ENCODE measurements at regions not wholly inside any gene's neighbourhood (a gene's known extent, or its start where the extent isn't known, plus 50 kb on each side); places are given as distances from the start of the nearest gene placed in this dataset.

GRCh38 chr21:24259241-24259640 lies 1348.0 kb downstream of the MRPL39 start:
- DNase-seq = no peak
- in situ Hi-C loops (cut with MboI; ENCODE audit: low pct_ligation_motif_present in 1 of 4, low pct_unique_long_range_greater_than_20kb in 1 of 4, low sequenced_read_pairs in 3 of 4) = no loop called here
- WGBS, 2 donors (ENCODE audit: low coverage in 1 of 2) = 67 to 86% methylated on average over 1 of the region's 1 CpG
- Histone ChIP-seq H3K27ac (no peak overlapping the region), H3K27me3 (no peaks in the 10 kb centered on the region), H3K4me1 (no peaks in the 10 kb centered on the region), H3K9me3 (peaks cover 7 to 11% of the 10 kb centered on the region in 2 donors), H3K36me3 (no peaks in the 10 kb centered on the region), H3K4me3 (no peak overlapping the region)
- intact Hi-C loops (cut with DNase I; ENCODE audit: low total_unique reads) = no loop called here
- TF ChIP-seq POLR2AphosphoS5 (IDR thresholded peaks at IDR 0.05) (no peak), CTCF (IDR thresholded peaks at IDR 0.05) (no peak), EP300 (IDR thresholded peaks at IDR 0.05; ENCODE audit: low read depth) (no peak), POLR2A (IDR thresholded peaks at IDR 0.05) (no peak)

GRCh38 chr21:24255591-24255990 lies 1351.7 kb downstream of the MRPL39 start:
- no peak for DNase-seq
- in situ Hi-C loops (cut with MboI; ENCODE audit: low pct_ligation_motif_present in 1 of 4, low pct_unique_long_range_greater_than_20kb in 1 of 4, low sequenced_read_pairs in 3 of 4) (no loop called here), intact Hi-C loops (cut with DNase I; ENCODE audit: low total_unique reads) (no loop called here)
- TF ChIP-seq POLR2AphosphoS5 (IDR thresholded peaks at IDR 0.05) = no peak
- TF ChIP-seq POLR2A (IDR thresholded peaks at IDR 0.05) = no peak
- TF ChIP-seq CTCF (IDR thresholded peaks at IDR 0.05) = no peak
- no peak for TF ChIP-seq EP300 (IDR thresholded peaks at IDR 0.05; ENCODE audit: low read depth)
- 77 to 83% methylated on average over 3 of the region's 3 CpGs for WGBS, 2 donors (ENCODE audit: low coverage in 1 of 2)
- Histone ChIP-seq H3K9me3 (peaks cover 11 to 13% of the 10 kb centered on the region in 2 donors), H3K27me3 (no peaks in the 10 kb centered on the region), H3K27ac (no peak overlapping the region), H3K4me1 (no peaks in the 10 kb centered on the region), H3K4me3 (no peak overlapping the region), H3K36me3 (no peaks in the 10 kb centered on the region)

GRCh38 chr21:24225431-24225830 lies 1381.8 kb downstream of the MRPL39 start:
- no peak for DNase-seq
- Histone ChIP-seq H3K36me3 (no peaks in the 10 kb centered on the region), H3K27ac (no peak overlapping the region), H3K4me1 (no peaks in the 10 kb centered on the region), H3K4me3 (no peak overlapping the region), H3K9me3 (peaks cover 6 to 16% of the 10 kb centered on the region in 2 donors), H3K27me3 (no peaks in the 10 kb centered on the region)
- in situ Hi-C loops (cut with MboI; ENCODE audit: low pct_ligation_motif_present in 1 of 4, low pct_unique_long_range_greater_than_20kb in 1 of 4, low sequenced_read_pairs in 3 of 4) = no loop called here
- no peak for TF ChIP-seq CTCF (IDR thresholded peaks at IDR 0.05)
- intact Hi-C loops (cut with DNase I; ENCODE audit: low total_unique reads) = no loop called here
- WGBS, 2 donors (ENCODE audit: low coverage in 1 of 2) = 71 to 79% methylated on average over 1 of the region's 1 CpG

GRCh38 chr21:24224422-24224821 lies 1382.9 kb downstream of the MRPL39 start:
- no peaks in the 10 kb centered on the region for H3K36me3 ChIP-seq
- intact Hi-C loops (cut with DNase I; ENCODE audit: low total_unique reads) = no loop called here
- 79% methylated on average over 4 of the region's 4 CpGs for WGBS, 2 donors (ENCODE audit: low coverage in 1 of 2)

More at GRCh38 chr21:24224422-24224821, 1382.9 kb downstream of the MRPL39 start:
- Histone ChIP-seq H3K4me3 (no peak overlapping the region), H3K27me3 (no peaks in the 10 kb centered on the region), H3K9me3 (peaks cover 8 to 16% of the 10 kb centered on the region in 2 donors), H3K4me1 (no peaks in the 10 kb centered on the region), H3K27ac (no peak overlapping the region)
- in situ Hi-C loops (cut with MboI; ENCODE audit: low pct_ligation_motif_present in 1 of 4, low pct_unique_long_range_greater_than_20kb in 1 of 4, low sequenced_read_pairs in 3 of 4) = no loop called here
- no peak for DNase-seq
- TF ChIP-seq POLR2A (IDR thresholded peaks at IDR 0.05) = no peak
- no peak for TF ChIP-seq POLR2AphosphoS5 (IDR thresholded peaks at IDR 0.05)
- TF ChIP-seq EP300 (IDR thresholded peaks at IDR 0.05; ENCODE audit: low read depth) = no peak
- TF ChIP-seq CTCF (IDR thresholded peaks at IDR 0.05) = no peak

All from transverse colon (tissue), 4 donors.